ENCODE measurements at regions not wholly inside any gene's neighbourhood (a gene's known extent, or its start where the extent isn't known, plus 50 kb on each side); places are given as distances from the start of the nearest gene placed in this dataset.
"Not testable (repeated sequence)": the region's sequence is repeated elsewhere in the genome, so short reads cannot be mapped to it uniquely, and the experiment has no call there.

DNA sequence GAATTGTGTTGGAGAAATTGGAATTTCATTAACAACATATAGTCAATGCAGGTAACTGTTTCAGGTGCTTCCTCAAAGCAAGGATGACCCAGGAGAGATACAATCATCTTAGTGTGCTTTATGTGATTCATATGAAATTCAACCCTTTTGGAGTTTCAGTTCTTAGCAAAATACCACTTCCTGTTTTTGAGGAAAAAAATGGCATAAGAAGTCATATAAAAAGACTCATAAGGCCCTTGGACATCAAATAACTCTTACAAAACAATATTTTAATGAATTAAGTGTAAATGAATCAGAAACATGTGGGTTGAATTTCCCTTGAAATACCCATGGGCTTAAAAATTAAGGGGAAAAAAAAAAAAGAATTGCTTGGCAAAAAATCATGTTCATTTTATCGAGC lies 926.6 kb downstream of the LTN1 start:
- Histone ChIP-seq H3K9me3 (ENCODE audit: insufficient read depth, low read length, severe bottlenecking) (no peaks in the 10 kb centered on the region), H3K79me2 (ENCODE audit: insufficient read depth, low read length) (no peaks in the 10 kb centered on the region), H3K9ac (ENCODE audit: low read depth, low read length) (no peak overlapping the region), H2AFZ (ENCODE audit: low read depth, low read length) (no peak overlapping the region), H4K20me1 (ENCODE audit: insufficient read depth, low read length) (no peaks in the 10 kb centered on the region), H3K4me1 (ENCODE audit: insufficient read depth, low read length) (no peaks in the 10 kb centered on the region), H3K4me2 (ENCODE audit: insufficient read depth, low read length) (no peak overlapping the region), H3K27ac (ENCODE audit: low read length) (no peak overlapping the region), H3K27me3 (ENCODE audit: insufficient read depth, low read length, poor library complexity) (no peaks in the 10 kb centered on the region), H3K36me3 (ENCODE audit: insufficient read depth, low read length) (no peaks in the 10 kb centered on the region), H3K4me3 (ENCODE audit: low read depth in 1 of 2, low read length in 2 of 2) (no peak overlapping the region)
- no peak for DNase-seq
- no peak for ATAC-seq (ENCODE audit: insufficient read depth, low read depth)
- TF ChIP-seq, protein P1, sequence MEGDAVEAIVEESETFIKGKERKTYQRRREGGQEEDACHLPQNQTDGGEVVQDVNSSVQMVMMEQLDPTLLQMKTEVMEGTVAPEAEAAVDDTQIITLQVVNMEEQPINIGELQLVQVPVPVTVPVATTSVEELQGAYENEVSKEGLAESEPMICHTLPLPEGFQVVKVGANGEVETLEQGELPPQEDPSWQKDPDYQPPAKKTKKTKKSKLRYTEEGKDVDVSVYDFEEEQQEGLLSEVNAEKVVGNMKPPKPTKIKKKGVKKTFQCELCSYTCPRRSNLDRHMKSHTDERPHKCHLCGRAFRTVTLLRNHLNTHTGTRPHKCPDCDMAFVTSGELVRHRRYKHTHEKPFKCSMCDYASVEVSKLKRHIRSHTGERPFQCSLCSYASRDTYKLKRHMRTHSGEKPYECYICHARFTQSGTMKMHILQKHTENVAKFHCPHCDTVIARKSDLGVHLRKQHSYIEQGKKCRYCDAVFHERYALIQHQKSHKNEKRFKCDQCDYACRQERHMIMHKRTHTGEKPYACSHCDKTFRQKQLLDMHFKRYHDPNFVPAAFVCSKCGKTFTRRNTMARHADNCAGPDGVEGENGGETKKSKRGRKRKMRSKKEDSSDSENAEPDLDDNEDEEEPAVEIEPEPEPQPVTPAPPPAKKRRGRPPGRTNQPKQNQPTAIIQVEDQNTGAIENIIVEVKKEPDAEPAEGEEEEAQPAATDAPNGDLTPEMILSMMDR (IDR thresholded peaks at IDR 0.05; ENCODE audit: borderline replicate concordance, extremely low read depth, low read length, poor library complexity, severe bottlenecking), result no peak
- no peak for TF ChIP-seq EZH2 (IDR thresholded peaks at IDR 0.05; ENCODE audit: borderline replicate concordance, low read depth, low read length, severe bottlenecking)

DNA sequence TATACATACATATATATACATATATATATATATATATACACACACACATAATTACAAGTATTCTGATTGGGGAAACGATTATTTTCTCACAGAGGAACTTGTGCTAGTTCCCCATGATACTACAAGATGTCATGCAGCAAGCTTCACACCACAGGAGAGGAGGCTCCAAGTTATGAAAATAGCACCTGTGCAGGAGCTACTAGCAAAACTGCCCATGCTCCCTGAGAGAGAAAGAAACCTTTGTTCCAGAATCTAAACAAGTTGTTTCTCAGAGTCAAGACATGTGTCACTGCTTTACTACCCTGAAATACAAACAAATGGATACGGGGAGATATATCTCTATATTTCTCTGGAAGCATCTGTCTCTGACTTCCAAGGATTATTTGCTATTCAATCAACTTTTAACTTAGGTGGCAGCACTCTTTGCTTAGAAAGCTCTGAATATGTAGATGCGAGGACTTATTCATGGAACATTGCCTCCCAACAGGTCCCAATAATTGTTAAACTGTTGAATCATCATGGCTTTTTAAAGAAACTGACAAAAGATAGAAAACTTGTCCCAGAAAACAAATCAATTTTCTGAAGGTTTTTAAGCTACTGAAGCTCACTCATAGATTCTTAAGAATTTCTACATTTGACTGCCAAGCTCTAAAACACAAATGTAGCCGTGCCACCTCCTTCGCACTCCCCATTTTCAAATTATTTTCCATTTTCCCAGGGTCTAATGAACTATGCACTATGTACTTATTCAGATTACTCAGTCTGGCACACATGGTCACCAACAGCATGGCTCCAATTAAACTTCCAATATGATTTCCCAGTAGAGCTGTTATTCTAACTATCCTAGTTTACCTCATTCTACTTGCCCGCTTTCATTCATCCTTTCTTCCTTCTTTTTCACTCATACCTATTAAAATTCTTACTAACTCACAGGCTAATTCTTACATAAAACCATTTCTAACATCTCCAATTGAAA lies 929.1 kb downstream of the LTN1 start:
- ATAC-seq (ENCODE audit: insufficient read depth, low read depth), result no peak
- H3K36me3 ChIP-seq (ENCODE audit: insufficient read depth, low read length), result no peaks in the 10 kb centered on the region
- H3K4me2 ChIP-seq (ENCODE audit: insufficient read depth, low read length), result no peak overlapping the region
- no peaks in the 10 kb centered on the region for H3K79me2 ChIP-seq (ENCODE audit: insufficient read depth, low read length)
- no peaks in the 10 kb centered on the region for H3K4me1 ChIP-seq (ENCODE audit: insufficient read depth, low read length)
- no peak overlapping the region for H3K27ac ChIP-seq (ENCODE audit: low read length)
- no peaks in the 10 kb centered on the region for H3K9me3 ChIP-seq (ENCODE audit: insufficient read depth, low read length, severe bottlenecking)
- no peak for DNase-seq
- no peaks in the 10 kb centered on the region for H4K20me1 ChIP-seq (ENCODE audit: insufficient read depth, low read length)
- no peak overlapping the region for H3K9ac ChIP-seq (ENCODE audit: low read depth, low read length)
- no peaks in the 10 kb centered on the region for H3K27me3 ChIP-seq (ENCODE audit: insufficient read depth, low read length, poor library complexity)
- no peak for TF ChIP-seq EZH2 (IDR thresholded peaks at IDR 0.05; ENCODE audit: borderline replicate concordance, low read depth, low read length, severe bottlenecking)
- TF ChIP-seq, protein P1 (IDR thresholded peaks at IDR 0.05; ENCODE audit: borderline replicate concordance, extremely low read depth, low read length, poor library complexity, severe bottlenecking), result no peak
- no peak overlapping the region for H2AFZ ChIP-seq (ENCODE audit: low read depth, low read length)
- H3K4me3 ChIP-seq (ENCODE audit: low read depth in 1 of 2, low read length in 2 of 2), result no peak overlapping the region

DNA sequence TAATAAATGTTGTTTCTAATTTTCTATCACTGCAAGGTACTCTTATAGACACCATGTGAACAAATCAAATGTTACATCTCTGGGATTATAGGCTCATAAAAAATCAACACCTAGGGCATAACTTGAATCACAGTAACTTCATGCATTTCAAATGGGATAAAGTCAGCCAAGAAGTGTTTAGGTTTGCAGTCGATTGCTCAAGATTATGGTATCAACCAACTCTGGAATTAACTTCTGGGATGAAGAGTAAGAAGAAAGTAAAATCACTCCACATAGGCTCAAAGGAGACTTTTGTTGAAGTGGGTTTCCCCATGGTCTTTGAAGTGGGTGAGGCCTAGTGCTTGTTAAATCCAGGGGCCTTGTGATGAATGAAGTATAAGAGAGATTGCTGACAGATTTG lies 939.7 kb downstream of the LTN1 start:
- not testable (repeated sequence) for ATAC-seq (ENCODE audit: insufficient read depth, low read depth); H3K9me3 ChIP-seq (ENCODE audit: insufficient read depth, low read length, severe bottlenecking); DNase-seq; H3K27ac ChIP-seq (ENCODE audit: low read length); H3K4me3 ChIP-seq (ENCODE audit: low read depth in 1 of 2, low read length in 2 of 2); H3K79me2 ChIP-seq (ENCODE audit: insufficient read depth, low read length); H3K4me2 ChIP-seq (ENCODE audit: insufficient read depth, low read length); H3K36me3 ChIP-seq (ENCODE audit: insufficient read depth, low read length); H3K4me1 ChIP-seq (ENCODE audit: insufficient read depth, low read length); H3K9ac ChIP-seq (ENCODE audit: low read depth, low read length); H4K20me1 ChIP-seq (ENCODE audit: insufficient read depth, low read length); H2AFZ ChIP-seq (ENCODE audit: low read depth, low read length); H3K27me3 ChIP-seq (ENCODE audit: insufficient read depth, low read length, poor library complexity)

DNA sequence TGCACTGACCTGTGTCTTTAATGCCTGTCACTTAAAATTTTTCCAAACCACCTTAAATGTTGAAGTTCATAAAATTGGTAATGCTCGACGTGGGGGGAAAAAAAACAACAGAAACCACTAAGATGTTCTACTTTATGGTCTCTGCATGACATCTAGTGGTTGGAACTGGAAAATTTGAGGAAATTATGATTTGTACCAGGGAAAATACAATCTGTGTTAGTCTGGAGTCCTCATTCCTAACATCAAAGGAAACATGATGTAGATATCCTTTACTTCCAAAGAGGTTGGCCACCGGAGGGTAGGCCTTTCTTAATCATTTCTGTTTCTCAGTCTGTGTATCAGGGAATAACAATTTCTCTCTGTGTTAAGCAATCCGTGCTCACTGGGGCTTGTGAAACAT lies 941.0 kb downstream of the LTN1 start:
- ATAC-seq (ENCODE audit: insufficient read depth, low read depth); H2AFZ ChIP-seq (ENCODE audit: low read depth, low read length); H3K9me3 ChIP-seq (ENCODE audit: insufficient read depth, low read length, severe bottlenecking); H3K36me3 ChIP-seq (ENCODE audit: insufficient read depth, low read length); H3K4me2 ChIP-seq (ENCODE audit: insufficient read depth, low read length); H3K4me3 ChIP-seq (ENCODE audit: low read depth in 1 of 2, low read length in 2 of 2); H3K79me2 ChIP-seq (ENCODE audit: insufficient read depth, low read length); DNase-seq; H3K9ac ChIP-seq (ENCODE audit: low read depth, low read length); H4K20me1 ChIP-seq (ENCODE audit: insufficient read depth, low read length); H3K27me3 ChIP-seq (ENCODE audit: insufficient read depth, low read length, poor library complexity); H3K27ac ChIP-seq (ENCODE audit: low read length); H3K4me1 ChIP-seq (ENCODE audit: insufficient read depth, low read length): not testable (repeated sequence)
- TF ChIP-seq, protein P1 (IDR thresholded peaks at IDR 0.05; ENCODE audit: borderline replicate concordance, extremely low read depth, low read length, poor library complexity, severe bottlenecking), result peak; percentile 40

DNA sequence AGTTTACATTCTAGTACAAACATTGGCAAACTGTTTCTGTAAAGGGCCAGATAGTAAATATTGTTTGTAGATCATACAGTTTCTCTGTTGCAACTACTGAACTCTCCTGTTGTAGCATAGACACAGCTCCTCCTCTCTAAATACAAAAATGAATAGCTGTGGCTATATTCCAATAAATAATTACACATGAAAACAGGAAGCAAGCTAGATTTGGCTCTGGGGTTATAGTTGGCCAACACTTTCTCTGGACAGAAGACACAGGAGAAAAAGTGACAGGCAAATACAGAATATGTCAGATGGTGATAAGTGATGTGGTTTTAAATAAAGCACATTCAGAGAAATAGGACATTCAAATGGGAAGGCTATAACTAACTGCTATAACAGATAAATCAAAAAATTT lies 957.0 kb downstream of the LTN1 start:
- H3K27ac ChIP-seq (ENCODE audit: low read length); H3K4me1 ChIP-seq (ENCODE audit: insufficient read depth, low read length); H3K9me3 ChIP-seq (ENCODE audit: insufficient read depth, low read length, severe bottlenecking); H3K27me3 ChIP-seq (ENCODE audit: insufficient read depth, low read length, poor library complexity); H3K4me2 ChIP-seq (ENCODE audit: insufficient read depth, low read length); H3K36me3 ChIP-seq (ENCODE audit: insufficient read depth, low read length); DNase-seq; H3K79me2 ChIP-seq (ENCODE audit: insufficient read depth, low read length); H4K20me1 ChIP-seq (ENCODE audit: insufficient read depth, low read length); H3K9ac ChIP-seq (ENCODE audit: low read depth, low read length); H2AFZ ChIP-seq (ENCODE audit: low read depth, low read length); H3K4me3 ChIP-seq (ENCODE audit: low read depth in 1 of 2, low read length in 2 of 2); ATAC-seq (ENCODE audit: insufficient read depth, low read depth): not testable (repeated sequence)

DNA sequence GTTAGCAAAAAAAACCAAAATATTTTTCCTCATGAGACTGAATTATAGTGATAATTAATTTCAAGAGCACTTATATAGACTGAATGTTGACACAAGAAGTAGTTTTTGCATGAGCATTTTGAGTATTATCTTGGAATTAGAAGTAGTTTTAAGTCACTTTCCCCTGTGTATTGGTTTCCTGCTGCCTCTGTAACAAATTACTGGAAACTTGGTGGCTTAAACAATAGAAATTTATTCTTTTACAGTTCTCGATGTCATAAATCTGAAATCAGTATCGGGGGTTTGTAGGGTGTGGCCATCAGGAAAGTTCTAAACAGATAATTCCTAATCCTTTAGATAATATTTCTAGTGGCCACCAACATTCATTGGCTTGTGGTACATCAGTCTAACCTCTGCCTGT lies 957.8 kb downstream of the LTN1 start:
- not testable (repeated sequence) for ATAC-seq (ENCODE audit: insufficient read depth, low read depth); H3K4me1 ChIP-seq (ENCODE audit: insufficient read depth, low read length); DNase-seq

More for the DNA sequence above, 957.8 kb downstream of the LTN1 start:
- not testable (repeated sequence) for H3K4me2 ChIP-seq (ENCODE audit: insufficient read depth, low read length); H3K9ac ChIP-seq (ENCODE audit: low read depth, low read length); H4K20me1 ChIP-seq (ENCODE audit: insufficient read depth, low read length); H3K4me3 ChIP-seq (ENCODE audit: low read depth in 1 of 2, low read length in 2 of 2); H3K9me3 ChIP-seq (ENCODE audit: insufficient read depth, low read length, severe bottlenecking); H3K27me3 ChIP-seq (ENCODE audit: insufficient read depth, low read length, poor library complexity); H3K79me2 ChIP-seq (ENCODE audit: insufficient read depth, low read length); H3K27ac ChIP-seq (ENCODE audit: low read length); H3K36me3 ChIP-seq (ENCODE audit: insufficient read depth, low read length); H2AFZ ChIP-seq (ENCODE audit: low read depth, low read length)
